ENCODE measurements at regions not wholly inside any gene's neighbourhood (a gene's known extent, or its start where the extent isn't known, plus 50 kb on each side); places are given as distances from the start of the nearest gene placed in this dataset.

DNA sequence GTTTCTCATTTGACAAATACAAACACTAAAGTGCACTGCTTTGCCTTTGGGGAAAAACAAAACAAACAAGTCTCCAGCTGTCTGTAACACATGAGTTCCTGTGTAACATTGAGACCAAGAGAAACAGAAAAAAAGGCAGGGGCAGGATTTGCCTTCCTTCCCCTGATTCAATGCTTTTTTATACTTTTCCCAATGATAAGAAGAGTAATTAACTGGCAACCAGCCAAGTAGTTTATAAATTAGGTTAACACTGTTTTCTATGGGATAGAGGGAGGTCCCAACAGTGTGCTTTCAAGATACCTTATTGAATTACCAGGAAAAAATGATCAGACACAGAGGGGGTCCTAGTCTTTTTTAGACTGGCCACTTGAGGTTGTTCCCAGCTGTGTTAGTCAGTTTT is 346.8 kb downstream of the TRIM36 start:
- H3K9ac ChIP-seq (ENCODE audit: low read length) = no peak overlapping the region
- no TSS peak for BruUV-seq (replicated peaks)
- no peak overlapping the region for H3K4me2 ChIP-seq (ENCODE audit: low read length)
- CTCF ChIA-PET = no interaction called here
- H3K79me2 ChIP-seq (ENCODE audit: insufficient read depth, low read length) = no peaks in the 10 kb centered on the region
- no peaks in the 10 kb centered on the region for H3K4me1 ChIP-seq (ENCODE audit: control insufficient read depth in 1 of 2, insufficient read depth in 2 of 2, low read length in 2 of 2)
- H3K27ac ChIP-seq (ENCODE audit: low read depth, low read length) = no peak overlapping the region
- no peak overlapping the region for H2AFZ ChIP-seq (ENCODE audit: low read depth, low read length, poor library complexity, severe bottlenecking)
- DNase-seq (ENCODE audit: low read depth, low spot score) (no peak), ATAC-seq (no peak)
- H3K9me3 ChIP-seq (ENCODE audit: control insufficient read depth in 1 of 2, insufficient read depth in 1 of 2, low read depth in 1 of 2, low read length in 2 of 2) = no peaks in the 10 kb centered on the region
- RAD21 ChIA-PET (ENCODE audit: low non-redundant PET in 1 of 2, low total read pairs in 2 of 2, uncharacterized antibody in 2 of 2, unreplicated experiment in 2 of 2) = no interaction called here
- H3K9me2 ChIP-seq (ENCODE audit: insufficient read depth) = no peaks in the 10 kb centered on the region
- intact Hi-C loops (cut with micrococcal nuclease) = no loop called here
- no peaks in the 10 kb centered on the region for H3K36me3 ChIP-seq (ENCODE audit: control insufficient read depth in 1 of 2, insufficient read depth in 2 of 2, low read length in 2 of 2)
- POLR2A ChIA-PET = no interaction called here
- no peaks in the 10 kb centered on the region for H4K20me1 ChIP-seq (ENCODE audit: insufficient read depth)
- no peaks in the 10 kb centered on the region for H3K27me3 ChIP-seq (ENCODE audit: insufficient read depth, low read length)
- TF ChIP-seq, protein P1, sequence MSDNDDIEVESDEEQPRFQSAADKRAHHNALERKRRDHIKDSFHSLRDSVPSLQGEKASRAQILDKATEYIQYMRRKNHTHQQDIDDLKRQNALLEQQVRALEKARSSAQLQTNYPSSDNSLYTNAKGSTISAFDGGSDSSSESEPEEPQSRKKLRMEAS (IDR thresholded peaks at IDR 0.05) = no peak
- TF ChIP-seq POLR2AphosphoS5 (IDR thresholded peaks at IDR 0.05; ENCODE audit: low read depth, low read length) = no peak
- no peak for TF ChIP-seq EZH2 (IDR thresholded peaks at IDR 0.05)
- no peak for TF ChIP-seq EGR1 (IDR thresholded peaks at IDR 0.05; ENCODE audit: low read depth)
- TF ChIP-seq, protein P2, sequence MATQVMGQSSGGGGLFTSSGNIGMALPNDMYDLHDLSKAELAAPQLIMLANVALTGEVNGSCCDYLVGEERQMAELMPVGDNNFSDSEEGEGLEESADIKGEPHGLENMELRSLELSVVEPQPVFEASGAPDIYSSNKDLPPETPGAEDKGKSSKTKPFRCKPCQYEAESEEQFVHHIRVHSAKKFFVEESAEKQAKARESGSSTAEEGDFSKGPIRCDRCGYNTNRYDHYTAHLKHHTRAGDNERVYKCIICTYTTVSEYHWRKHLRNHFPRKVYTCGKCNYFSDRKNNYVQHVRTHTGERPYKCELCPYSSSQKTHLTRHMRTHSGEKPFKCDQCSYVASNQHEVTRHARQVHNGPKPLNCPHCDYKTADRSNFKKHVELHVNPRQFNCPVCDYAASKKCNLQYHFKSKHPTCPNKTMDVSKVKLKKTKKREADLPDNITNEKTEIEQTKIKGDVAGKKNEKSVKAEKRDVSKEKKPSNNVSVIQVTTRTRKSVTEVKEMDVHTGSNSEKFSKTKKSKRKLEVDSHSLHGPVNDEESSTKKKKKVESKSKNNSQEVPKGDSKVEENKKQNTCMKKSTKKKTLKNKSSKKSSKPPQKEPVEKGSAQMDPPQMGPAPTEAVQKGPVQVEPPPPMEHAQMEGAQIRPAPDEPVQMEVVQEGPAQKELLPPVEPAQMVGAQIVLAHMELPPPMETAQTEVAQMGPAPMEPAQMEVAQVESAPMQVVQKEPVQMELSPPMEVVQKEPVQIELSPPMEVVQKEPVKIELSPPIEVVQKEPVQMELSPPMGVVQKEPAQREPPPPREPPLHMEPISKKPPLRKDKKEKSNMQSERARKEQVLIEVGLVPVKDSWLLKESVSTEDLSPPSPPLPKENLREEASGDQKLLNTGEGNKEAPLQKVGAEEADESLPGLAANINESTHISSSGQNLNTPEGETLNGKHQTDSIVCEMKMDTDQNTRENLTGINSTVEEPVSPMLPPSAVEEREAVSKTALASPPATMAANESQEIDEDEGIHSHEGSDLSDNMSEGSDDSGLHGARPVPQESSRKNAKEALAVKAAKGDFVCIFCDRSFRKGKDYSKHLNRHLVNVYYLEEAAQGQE (IDR thresholded peaks at IDR 0.05; ENCODE audit: low read depth) = no peak
- TF ChIP-seq ZNF274 (IDR thresholded peaks at IDR 0.05; ENCODE audit: low read depth, low read length) = no peak
- TF ChIP-seq SRF (IDR thresholded peaks at IDR 0.05; ENCODE audit: low read depth) = no peak
- TF ChIP-seq, protein P3, sequence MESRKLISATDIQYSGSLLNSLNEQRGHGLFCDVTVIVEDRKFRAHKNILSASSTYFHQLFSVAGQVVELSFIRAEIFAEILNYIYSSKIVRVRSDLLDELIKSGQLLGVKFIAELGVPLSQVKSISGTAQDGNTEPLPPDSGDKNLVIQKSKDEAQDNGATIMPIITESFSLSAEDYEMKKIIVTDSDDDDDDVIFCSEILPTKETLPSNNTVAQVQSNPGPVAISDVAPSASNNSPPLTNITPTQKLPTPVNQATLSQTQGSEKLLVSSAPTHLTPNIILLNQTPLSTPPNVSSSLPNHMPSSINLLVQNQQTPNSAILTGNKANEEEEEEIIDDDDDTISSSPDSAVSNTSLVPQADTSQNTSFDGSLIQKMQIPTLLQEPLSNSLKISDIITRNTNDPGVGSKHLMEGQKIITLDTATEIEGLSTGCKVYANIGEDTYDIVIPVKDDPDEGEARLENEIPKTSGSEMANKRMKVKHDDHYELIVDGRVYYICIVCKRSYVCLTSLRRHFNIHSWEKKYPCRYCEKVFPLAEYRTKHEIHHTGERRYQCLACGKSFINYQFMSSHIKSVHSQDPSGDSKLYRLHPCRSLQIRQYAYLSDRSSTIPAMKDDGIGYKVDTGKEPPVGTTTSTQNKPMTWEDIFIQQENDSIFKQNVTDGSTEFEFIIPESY (IDR thresholded peaks at IDR 0.05; ENCODE audit: extremely low read depth, insufficient replicate concordance, low read length) = no peak
- no peak for TF ChIP-seq JUND (IDR thresholded peaks at IDR 0.05)
- TF ChIP-seq, protein P4, sequence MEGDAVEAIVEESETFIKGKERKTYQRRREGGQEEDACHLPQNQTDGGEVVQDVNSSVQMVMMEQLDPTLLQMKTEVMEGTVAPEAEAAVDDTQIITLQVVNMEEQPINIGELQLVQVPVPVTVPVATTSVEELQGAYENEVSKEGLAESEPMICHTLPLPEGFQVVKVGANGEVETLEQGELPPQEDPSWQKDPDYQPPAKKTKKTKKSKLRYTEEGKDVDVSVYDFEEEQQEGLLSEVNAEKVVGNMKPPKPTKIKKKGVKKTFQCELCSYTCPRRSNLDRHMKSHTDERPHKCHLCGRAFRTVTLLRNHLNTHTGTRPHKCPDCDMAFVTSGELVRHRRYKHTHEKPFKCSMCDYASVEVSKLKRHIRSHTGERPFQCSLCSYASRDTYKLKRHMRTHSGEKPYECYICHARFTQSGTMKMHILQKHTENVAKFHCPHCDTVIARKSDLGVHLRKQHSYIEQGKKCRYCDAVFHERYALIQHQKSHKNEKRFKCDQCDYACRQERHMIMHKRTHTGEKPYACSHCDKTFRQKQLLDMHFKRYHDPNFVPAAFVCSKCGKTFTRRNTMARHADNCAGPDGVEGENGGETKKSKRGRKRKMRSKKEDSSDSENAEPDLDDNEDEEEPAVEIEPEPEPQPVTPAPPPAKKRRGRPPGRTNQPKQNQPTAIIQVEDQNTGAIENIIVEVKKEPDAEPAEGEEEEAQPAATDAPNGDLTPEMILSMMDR (IDR thresholded peaks at IDR 0.05 in 2 of 3, conservative IDR thresholded peaks at IDR 0.05 in 1 of 3; ENCODE audit: borderline replicate concordance in 1 of 3, insufficient read depth in 1 of 3, low read depth in 2 of 3, low read length in 2 of 3) = no peak
- no peak overlapping the region for H3K4me3 ChIP-seq (replicated peaks in 1 of 2; ENCODE audit: low read depth in 1 of 2, low read length in 2 of 2)
